Loucy (cell line): ENCODE measurements at regions not wholly inside any gene's neighbourhood (a gene's known extent, or its start where the extent isn't known, plus 50 kb on each side); places are given as distances from the start of the nearest gene placed in this dataset.

Source experiments
- H2AFZ ChIP-seq: fragments of 200-600 bp; sonication (generic); 2 replicates; pipeline ENCODE4 v1.6.0; 2016; ENCODE audit warnings: antibody characterized with exemption, mild to moderate bottlenecking, low read length, moderate library complexity
- H3F3A ChIP-seq: fragments of 200-600 bp; 2 replicates; pipeline ENCODE4 v1.6.0; 2016; ENCODE audit warnings: antibody characterized with exemption, low read depth, mild to moderate bottlenecking
- H3K27me3 ChIP-seq: fragments of 200-600 bp; sonication (generic); 2 replicates; pipeline ENCODE4 v1.6.1; 2014; ENCODE audit warnings: low read length, mild to moderate bottlenecking; ENCODE audit not compliant: insufficient read depth, poor library complexity, severe bottlenecking
- H3K36me3 ChIP-seq: fragments of 200-600 bp; sonication (generic); 2 replicates; pipeline ENCODE4 v1.6.1; 2016; ENCODE audit warnings: low read length; ENCODE audit not compliant: insufficient read depth
- H3K4me1 ChIP-seq: fragments of 200-600 bp; sonication (generic); 2 replicates; pipeline ENCODE4 v1.5.1; 2014; ENCODE audit warnings: low read length, mild to moderate bottlenecking; ENCODE audit not compliant: insufficient read depth, poor library complexity, severe bottlenecking
- H3K4me2 ChIP-seq: fragments of 200-600 bp; sonication (generic); 2 replicates; pipeline ENCODE4 v1.6.0; 2014; ENCODE audit warnings: antibody characterized with exemption, low read length, low read depth, mild to moderate bottlenecking; ENCODE audit not compliant: poor library complexity, severe bottlenecking
- H3K4me3 ChIP-seq: fragments of 200-600 bp; sonication (generic); 2 replicates; pipeline ENCODE4 v1.5.1; 2014; ENCODE audit warnings: low read length, mild to moderate bottlenecking, mixed read lengths; ENCODE audit not compliant: poor library complexity, severe bottlenecking
- H3K79me2 ChIP-seq: fragments of 200-600 bp; sonication (generic); 2 replicates; pipeline ENCODE4 v1.6.1; 2014; ENCODE audit warnings: low read length; ENCODE audit not compliant: insufficient read depth
- H3K9ac ChIP-seq: fragments of 200-600 bp; sonication (generic); 2 replicates; pipeline ENCODE4 v1.6.0; 2014; ENCODE audit warnings: mild to moderate bottlenecking, low read depth, low read length, moderate library complexity; ENCODE audit not compliant: poor library complexity, severe bottlenecking
- H3K9me2 ChIP-seq: fragments of 200-600 bp; sonication (generic); replicated peaks from 2 replicates; pipeline ENCODE4 v1.6.1; 2016; ENCODE audit warnings: low read depth, low read length, mixed read lengths
- H3K9me3 ChIP-seq: fragments of 200-600 bp; sonication (generic); 2 replicates; pipeline ENCODE4 v1.6.1; 2014; ENCODE audit warnings: mild to moderate bottlenecking, antibody characterized with exemption, low read length, low read depth; ENCODE audit not compliant: insufficient read depth
- H4K20me1 ChIP-seq: fragments of 200-600 bp; sonication (generic); 2 replicates; pipeline ENCODE4 v1.6.0; 2014; ENCODE audit warnings: antibody characterized with exemption, low read length, mild to moderate bottlenecking; ENCODE audit not compliant: insufficient read depth, poor library complexity, severe bottlenecking
- CTCF ChIP-seq: fragments of 200-600 bp; sonication (generic); conservative IDR thresholded peaks from 2 replicates; pipeline ENCODE4 v1.5.1; 2014; ENCODE audit warnings: mild to moderate bottlenecking, antibody characterized with exemption, low read length
- EZH2phosphoT487 ChIP-seq: fragments of 200-600 bp; IDR thresholded peaks from 2 replicates; pipeline ENCODE4 v1.6.1; 2018; ENCODE audit warnings: antibody characterized with exemption, mild to moderate bottlenecking, moderate library complexity, borderline replicate concordance

GRCh38 chr18:45119876-45120275 is 439.2 kb downstream of the SETBP1 start:
- no peaks in the 10 kb centered on the region for H3K79me2 ChIP-seq
- H2AFZ ChIP-seq = peak overlapping the region; percentile 39; the same call in 1 of the 2 replicates
- H4K20me1 ChIP-seq = no peaks in the 10 kb centered on the region

GRCh38 chr18:45121146-45121545 is 440.5 kb downstream of the SETBP1 start:
- Histone ChIP-seq H3K36me3 (no peaks in the 10 kb centered on the region), H3K27me3 (no peaks in the 10 kb centered on the region), H2AFZ (no peak overlapping the region), H3K9me2 (no peaks in the 10 kb centered on the region), H3K9ac (no peak overlapping the region), H3K4me2 (no peak overlapping the region), H3K4me3 (no peak overlapping the region), H3K4me1 (peaks cover 28% of the 10 kb centered on the region), H3K79me2 (no peaks in the 10 kb centered on the region), H4K20me1 (no peaks in the 10 kb centered on the region), H3K9me3 (no peaks in the 10 kb centered on the region), H3F3A (no peaks in the 10 kb centered on the region)
- TF ChIP-seq EZH2phosphoT487 (no peak), CTCF (no peak)

More at GRCh38 chr18:45119876-45120275, 439.2 kb downstream of the SETBP1 start:
- TF ChIP-seq CTCF = no peak
- TF ChIP-seq EZH2phosphoT487 = no peak
- no peak overlapping the region for H3K4me3 ChIP-seq
- H3K9me3 ChIP-seq = no peaks in the 10 kb centered on the region
- no peak overlapping the region for H3K9ac ChIP-seq
- no peak overlapping the region for H3K4me2 ChIP-seq
- peaks cover 38% of the 10 kb centered on the region for H3K4me1 ChIP-seq
- no peaks in the 10 kb centered on the region for H3F3A ChIP-seq
- H3K9me2 ChIP-seq = no peaks in the 10 kb centered on the region
- no peaks in the 10 kb centered on the region for H3K36me3 ChIP-seq
- no peaks in the 10 kb centered on the region for H3K27me3 ChIP-seq

- H2AFZ ChIP-seq = 0 out of 2 replicates have a peak overlapping the region, but pooled peaks have one; percentile 23
- no peaks in the 10 kb centered on the region for H3K9me3 ChIP-seq
- H3K9ac ChIP-seq = no peak overlapping the region
- H3K4me3 ChIP-seq = no peak overlapping the region
- H3K4me1 ChIP-seq = peaks cover 19% of the 10 kb centered on the region
- H4K20me1 ChIP-seq = no peaks in the 10 kb centered on the region
- no peak overlapping the region for H3K4me2 ChIP-seq
- no peaks in the 10 kb centered on the region for H3K9me2 ChIP-seq
- H3F3A ChIP-seq = no peaks in the 10 kb centered on the region
- no peaks in the 10 kb centered on the region for H3K36me3 ChIP-seq
- TF ChIP-seq EZH2phosphoT487 (no peak), CTCF (no peak)
- H3K27me3 ChIP-seq = no peaks in the 10 kb centered on the region
- H3K79me2 ChIP-seq = no peaks in the 10 kb centered on the region
These were observed 441.8 kb downstream of the SETBP1 start for GRCh38 chr18:45122506-45122905.
